CD1c-positive myeloid dendritic cell (primary cell): ENCODE measurements at regions not wholly inside any gene's neighbourhood (a gene's known extent, or its start where the extent isn't known, plus 50 kb on each side); places are given as distances from the start of the nearest gene placed in this dataset.

Experiments
- DNase-seq: peaks from one replicate; pipeline ENCODE4 v3.0.0-alpha.2; 2016; ENCODE audit errors: extremely low spot score

- DNase-seq = no peak
Measured at GRCh38 chr13:97786510-97786909, 167.0 kb upstream of the IPO5 start.

- DNase-seq = no peak
Measured at GRCh38 chr13:97797553-97797952, 155.9 kb upstream of the IPO5 start.

GRCh38 chr13:97798171-97798821, 155.2 kb upstream of the IPO5 start:
- DNase-seq = no peak

GRCh38 chr13:97798836-97799235, 154.6 kb upstream of the IPO5 start:
- no peak for DNase-seq

- DNase-seq = no peak
Measured at GRCh38 chr13:97802213-97802612, 151.3 kb upstream of the IPO5 start.

- no peak for DNase-seq
Measured at GRCh38 chr13:97809576-97809975, 143.9 kb upstream of the IPO5 start.

- DNase-seq = no peak
Measured at GRCh38 chr13:97810152-97810551, 143.3 kb upstream of the IPO5 start.

GRCh38 chr13:97822377-97822776, 131.1 kb upstream of the IPO5 start:
- no peak for DNase-seq

GRCh38 chr13:97826421-97827012, 127.0 kb upstream of the IPO5 start:
- no peak for DNase-seq

- DNase-seq = no peak
Measured at GRCh38 chr13:97834250-97834649, 119.2 kb upstream of the IPO5 start.

GRCh38 chr13:97843189-97843588, 110.3 kb upstream of the IPO5 start:
- DNase-seq = no peak

GRCh38 chr13:97844151-97844550, 109.3 kb upstream of the IPO5 start:
- DNase-seq = no peak

- no peak for DNase-seq
Measured at GRCh38 chr13:97848886-97849285, 104.6 kb upstream of the IPO5 start.

GRCh38 chr13:97849305-97849704, 104.2 kb upstream of the IPO5 start:
- no peak for DNase-seq

GRCh38 chr13:97851269-97851668, 102.2 kb upstream of the IPO5 start:
- DNase-seq = no peak

- no peak for DNase-seq
Measured at GRCh38 chr13:97852181-97852874, 101.1 kb upstream of the IPO5 start.

- no peak for DNase-seq
Measured at GRCh38 chr13:97853550-97853949, 99.9 kb upstream of the IPO5 start.

GRCh38 chr13:97855570-97856303, 97.7 kb upstream of the IPO5 start:
- DNase-seq = peak; percentile 46

- no peak for DNase-seq
Measured at GRCh38 chr13:97856304-97856675, 97.2 kb upstream of the IPO5 start.

GRCh38 chr13:97858161-97858560, 95.3 kb upstream of the IPO5 start:
- no peak for DNase-seq

GRCh38 chr13:97866346-97866745, 87.1 kb upstream of the IPO5 start:
- no peak for DNase-seq

- no peak for DNase-seq
Measured at GRCh38 chr13:97866751-97867150, 86.7 kb upstream of the IPO5 start.

- DNase-seq = no peak
Measured at GRCh38 chr13:97873398-97873797, 80.1 kb upstream of the IPO5 start.
